Colon (tissue), 2 donors: ENCODE measurements at regions not wholly inside any gene's neighbourhood (a gene's known extent, or its start where the extent isn't known, plus 50 kb on each side); places are given as distances from the start of the nearest gene placed in this dataset.

Source experiments
- FAIRE-seq: peaks from 2 replicates; lab custom pipeline; 2012; peaks lifted over from hg19 to GRCh38; lab: Jason Lieb, UNC
- donor health status: control.
- donor health status: control.

DNA sequence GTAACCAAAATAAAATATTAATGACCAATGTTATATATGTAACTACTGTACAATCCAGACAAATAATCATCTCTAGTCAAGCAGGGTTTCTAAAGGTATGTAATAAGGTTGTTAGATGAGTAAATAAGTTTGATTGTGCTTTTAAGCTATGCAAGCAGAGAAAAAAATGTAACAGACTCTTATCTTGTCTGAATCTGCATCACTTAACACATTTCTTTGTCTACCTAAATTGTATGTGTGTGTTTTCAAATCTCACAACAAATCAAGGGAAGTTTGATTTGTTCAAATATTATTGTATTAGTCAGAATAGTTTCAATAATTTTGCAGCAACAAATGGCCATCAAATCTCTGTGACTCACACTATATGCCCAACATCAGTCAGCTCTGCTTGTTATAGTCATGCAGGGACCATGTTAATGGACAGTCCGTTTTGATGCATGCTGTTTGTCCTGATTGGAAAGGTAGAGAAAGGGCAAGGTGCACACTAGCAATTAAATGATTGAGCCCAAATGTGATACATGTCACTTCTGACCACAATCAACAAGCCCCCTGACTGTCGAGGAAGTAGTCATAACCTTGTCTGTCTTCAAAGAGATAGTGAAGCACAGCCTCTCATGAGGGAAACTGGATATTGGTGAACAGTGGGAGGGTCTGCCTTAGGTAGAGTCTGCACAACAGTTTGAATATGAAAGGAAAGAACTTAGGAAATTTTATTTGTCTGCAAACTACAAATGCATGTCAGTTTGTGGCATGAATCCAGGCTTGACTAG, 349.4 kb upstream of the SATB1 start:
- no peak for FAIRE-seq

DNA sequence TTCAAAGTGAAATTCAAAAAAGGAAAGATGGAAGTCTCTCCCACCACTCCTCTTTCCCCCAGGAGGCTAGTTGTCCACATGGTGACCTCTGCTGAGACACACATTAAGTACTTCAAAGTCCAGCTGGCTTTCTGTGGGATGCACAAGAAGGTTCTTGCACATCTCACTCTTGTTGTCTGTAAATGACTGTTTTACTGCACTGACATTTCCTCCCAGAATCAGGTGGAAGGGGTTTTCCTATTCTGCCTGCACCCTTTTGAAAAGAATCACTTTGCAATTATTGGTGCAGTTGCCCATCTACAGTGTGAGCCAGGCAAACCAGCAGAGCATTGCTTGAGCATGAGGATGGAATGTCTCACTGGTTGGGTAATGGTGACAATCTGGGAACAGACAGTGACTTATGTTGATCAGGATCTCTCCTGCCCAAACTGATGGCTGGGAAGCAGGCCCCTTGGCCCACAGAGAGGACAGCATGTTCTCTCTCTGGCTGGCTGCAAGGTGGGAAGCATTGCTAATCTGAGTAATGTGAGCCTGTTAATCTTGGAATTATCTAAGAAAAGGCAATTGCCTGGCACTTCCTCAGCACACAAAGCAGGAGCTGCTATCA, 347.7 kb upstream of the SATB1 start:
- FAIRE-seq = no peak

DNA sequence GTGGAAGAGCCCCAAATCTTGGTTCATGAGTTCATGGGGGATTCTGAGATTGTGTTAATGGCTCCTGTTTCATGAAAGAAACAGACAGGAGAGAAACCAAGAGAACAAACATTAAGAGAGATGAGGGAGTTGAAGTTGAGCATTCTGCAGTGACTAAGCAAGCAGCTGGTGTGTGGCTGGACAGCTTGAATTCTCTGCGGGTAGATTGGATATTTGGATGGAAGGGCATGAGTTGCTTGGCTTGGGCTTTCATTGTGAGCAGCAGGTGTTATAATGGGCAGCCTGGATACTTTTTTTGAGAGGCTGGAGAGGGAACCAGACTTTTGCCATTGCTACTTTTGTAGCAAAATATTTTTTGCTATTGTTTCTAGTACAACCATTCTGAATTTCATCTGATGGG, 346.8 kb upstream of the SATB1 start:
- FAIRE-seq = no peak

DNA sequence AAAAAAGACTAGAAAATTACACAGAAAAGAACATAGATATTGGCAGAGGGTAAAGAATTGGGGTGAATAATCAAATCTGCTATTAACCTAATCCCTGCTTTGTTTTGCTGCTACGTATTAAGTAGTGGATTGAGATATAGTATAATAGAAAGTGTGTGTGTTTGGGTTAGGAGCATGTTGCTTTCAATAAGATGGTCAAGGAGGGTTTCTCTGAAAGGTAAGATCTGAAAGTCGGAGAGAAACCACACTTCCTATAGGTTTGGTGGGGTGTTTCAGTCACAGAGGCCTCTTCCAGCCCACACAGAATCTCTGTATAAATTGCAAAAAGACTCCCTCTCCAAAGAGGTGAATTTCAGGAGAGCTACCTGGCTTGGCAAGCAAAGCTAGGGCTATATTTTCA, 345.7 kb upstream of the SATB1 start:
- no peak for FAIRE-seq

DNA sequence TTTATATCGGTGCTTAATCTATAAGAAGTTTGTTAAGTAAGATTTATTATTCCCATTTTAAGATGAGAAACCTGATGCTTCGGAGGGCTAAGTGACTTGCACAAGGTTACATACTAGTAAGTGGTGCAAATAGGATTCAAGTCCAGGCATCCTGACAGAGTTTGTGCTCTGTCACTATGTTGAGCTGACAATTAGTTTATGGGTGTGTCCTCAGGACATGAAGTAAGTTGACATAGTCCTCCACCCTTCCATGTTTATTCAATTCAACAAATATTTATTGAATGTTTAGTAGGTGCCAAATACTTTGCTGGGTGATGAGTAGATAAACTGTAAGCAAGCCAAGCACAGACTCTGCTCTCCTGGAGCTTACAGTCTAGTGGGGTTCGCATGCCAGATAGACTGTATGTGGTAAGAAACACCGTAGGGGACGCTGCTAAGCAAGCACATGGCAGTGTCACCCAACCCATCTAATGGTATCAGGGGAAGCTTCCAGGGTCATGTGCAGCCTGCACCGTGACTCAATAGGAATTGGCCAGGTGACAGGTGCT, 342.7 kb upstream of the SATB1 start:
- FAIRE-seq = no peak

DNA sequence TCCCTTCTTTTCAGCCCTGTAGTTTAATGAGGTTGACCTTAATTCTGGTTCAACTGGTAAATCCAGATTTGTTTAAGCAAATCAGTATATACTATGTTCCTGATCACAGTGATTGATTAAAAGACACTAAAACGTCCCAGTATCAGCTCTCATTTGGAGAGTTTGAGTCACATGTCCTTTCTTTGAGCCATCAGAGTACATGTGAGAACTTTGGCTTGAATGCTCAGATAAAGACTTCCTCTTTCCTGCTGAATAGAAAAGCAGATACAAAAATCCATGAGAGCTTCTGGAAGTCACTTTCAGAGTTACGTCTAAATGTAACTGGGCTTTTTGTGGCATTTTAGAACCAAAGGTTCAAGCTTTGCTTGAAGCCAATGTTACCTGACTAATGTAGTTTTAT, 341.8 kb upstream of the SATB1 start:
- no peak for FAIRE-seq

DNA sequence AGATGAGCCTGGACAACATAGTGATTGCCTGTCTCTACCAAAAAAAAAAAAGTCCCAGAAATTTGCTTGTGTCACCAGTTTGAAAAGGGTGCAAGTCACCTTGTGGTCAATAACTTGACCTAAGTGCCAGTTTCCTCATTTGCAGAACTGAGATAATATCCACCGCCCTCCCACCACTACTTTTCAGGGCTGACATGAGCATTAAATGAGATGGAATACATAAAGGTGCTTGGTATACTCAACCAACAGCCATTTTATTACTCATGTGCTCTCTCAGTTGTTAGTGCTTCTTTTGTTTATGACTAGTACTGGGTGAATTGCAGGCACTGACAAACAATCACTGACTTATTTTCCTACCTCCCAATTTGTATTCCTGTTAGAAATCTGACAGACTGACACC, 340.5 kb upstream of the SATB1 start:
- no peak for FAIRE-seq

DNA sequence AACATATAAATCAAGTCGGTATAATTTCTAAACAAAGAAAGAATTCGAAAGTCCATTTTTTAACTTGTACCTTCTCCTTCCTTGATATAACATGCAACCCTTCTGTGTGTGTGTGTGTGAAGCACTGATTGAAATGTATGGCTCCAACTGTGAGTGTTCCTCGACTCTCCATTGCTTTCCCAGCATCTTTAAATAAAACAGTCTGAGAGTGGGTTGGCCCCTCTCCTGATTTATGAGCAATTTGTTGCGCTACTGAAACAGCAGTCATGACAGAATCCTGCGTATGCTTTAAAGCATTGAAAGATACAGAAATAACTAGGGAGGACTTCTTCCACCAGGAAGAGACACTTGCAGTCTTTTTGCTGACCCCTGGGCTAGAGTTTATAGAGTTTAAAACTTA, 340.0 kb upstream of the SATB1 start:
- no peak for FAIRE-seq

DNA sequence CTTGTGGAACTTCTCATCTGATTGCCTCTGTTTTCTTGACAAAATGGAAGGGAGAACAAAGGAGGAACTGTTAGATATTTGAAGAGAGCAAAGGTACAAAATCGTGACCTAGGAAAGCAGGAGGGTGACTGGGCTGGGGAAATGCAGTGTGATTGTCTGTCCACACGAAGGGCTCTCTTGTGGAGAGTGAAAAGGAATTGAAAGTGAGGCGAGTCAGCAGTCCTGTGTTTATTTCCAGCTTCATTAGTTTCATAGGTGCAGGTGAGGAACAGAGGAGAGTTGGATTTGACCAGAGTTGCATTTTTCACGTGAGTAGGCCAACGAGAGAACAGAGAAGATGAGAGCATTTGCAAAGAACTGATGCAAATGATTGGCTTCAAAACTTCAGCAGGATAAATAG, 336.4 kb upstream of the SATB1 start:
- FAIRE-seq = no peak

DNA sequence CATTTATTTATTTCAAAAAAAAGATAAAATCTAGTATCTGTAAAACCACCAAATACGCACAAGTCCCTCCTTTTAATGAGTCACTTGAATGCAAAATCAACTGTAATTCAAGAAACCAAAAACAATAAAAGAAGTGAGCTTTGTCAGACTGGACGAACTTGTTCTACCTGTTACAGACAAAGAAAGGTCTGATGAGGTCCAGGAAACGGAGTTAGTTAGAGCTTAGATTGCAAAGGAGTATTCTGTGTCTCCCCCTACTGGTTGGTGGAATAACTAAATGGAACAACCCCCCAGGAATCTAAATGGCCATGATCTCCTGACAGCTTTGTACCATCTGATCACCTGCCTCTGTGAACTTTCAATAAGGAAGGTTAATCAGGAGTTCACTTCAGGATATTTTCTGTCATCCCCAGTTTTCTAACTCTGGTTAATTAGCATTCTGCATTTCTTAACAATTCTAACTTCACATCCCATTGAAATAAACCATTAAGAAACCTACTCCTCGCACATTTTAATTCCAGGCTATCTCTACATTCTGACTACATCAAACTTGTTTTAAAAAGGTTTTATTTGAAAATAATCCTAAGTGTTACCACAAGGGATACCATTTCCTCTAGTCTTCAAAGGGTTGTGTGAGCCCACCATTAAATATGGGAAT, 333.0 kb upstream of the SATB1 start:
- FAIRE-seq = peak; percentile 95

DNA sequence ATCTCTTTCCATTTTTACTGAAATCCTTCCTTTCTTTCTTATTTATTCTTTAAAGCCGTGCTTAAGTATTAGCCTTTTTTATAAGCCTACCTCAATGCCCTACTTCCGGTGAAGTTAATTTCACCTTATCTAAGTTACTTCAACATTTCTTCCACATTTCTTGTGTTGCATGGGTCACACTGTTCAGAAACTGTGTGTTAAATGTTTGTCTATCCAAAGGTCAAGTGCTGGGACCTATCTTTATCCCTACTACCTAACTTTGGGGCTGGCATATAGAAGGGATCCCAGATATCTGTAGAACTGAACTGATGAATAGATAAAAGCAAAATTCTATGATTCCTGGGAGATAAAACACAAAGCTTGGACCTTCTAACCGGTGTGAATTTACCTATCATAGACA, 332.3 kb upstream of the SATB1 start:
- no peak for FAIRE-seq

DNA sequence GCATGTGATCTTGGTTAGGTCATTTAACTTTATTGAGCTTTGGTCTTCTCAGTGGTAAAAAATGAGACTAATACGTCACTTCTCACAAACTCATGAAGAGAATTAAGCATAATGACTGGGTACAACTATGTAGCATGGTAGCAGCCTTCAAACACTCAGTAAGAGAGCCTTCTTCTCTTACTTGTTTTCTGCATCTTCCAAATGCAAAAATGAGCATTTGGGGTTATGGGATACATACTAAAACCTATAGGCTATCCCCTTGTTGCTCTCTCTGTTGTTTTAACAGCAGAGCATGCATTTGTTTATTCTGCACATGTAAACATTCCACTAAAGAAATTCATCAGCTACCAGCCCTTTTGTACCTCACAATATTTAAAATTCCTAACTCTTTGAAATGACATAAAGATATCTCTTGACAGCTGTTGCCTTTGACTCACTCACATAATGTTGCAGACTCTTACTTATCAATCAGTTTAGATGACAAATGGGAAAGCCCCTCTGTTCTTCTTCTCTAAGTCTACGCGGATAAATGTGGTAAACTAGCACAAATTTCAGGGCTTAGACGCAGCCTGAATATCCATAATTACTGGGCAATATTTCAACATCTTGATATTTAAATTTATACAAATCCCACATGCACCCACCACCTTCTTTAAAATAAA, 327.3 kb upstream of the SATB1 start:
- FAIRE-seq = no peak

DNA sequence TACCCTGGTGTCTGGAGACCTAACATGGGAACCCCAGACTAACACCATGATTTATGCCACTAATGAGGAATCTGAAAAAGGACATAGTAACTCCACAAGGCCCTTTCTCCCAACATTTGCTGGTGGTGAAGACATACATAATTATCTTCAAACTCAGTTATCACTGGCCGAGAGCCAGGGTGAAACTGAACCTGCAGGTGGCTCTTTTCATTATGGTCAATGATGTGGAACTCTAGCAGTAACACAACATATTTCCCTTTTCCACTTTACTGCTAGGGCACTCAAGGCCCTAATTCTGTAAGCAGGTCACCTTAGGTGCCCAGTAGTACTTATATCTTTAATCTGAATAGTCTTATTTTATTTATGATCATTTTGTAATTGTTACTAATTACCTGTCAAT, 326.4 kb upstream of the SATB1 start:
- FAIRE-seq = no peak

DNA sequence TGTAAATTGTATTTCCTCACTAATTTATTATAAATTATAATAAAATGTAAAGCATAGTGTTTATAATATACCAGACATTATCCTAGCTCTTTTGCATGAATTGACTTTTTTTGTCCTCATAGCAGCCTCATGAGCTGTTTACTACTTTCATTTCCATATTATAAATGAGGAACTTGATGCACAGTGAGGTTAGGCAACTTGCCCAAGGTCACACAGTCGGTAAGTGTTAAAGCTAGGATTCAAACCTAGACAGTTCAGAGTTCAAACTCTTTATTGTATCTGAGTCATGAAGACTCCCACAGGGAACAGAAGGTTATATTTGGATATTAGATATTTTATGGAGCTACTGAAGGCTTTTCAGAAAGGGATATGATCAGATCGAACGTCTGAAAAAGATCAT, 322.2 kb upstream of the SATB1 start:
- FAIRE-seq = peak; percentile 49

DNA sequence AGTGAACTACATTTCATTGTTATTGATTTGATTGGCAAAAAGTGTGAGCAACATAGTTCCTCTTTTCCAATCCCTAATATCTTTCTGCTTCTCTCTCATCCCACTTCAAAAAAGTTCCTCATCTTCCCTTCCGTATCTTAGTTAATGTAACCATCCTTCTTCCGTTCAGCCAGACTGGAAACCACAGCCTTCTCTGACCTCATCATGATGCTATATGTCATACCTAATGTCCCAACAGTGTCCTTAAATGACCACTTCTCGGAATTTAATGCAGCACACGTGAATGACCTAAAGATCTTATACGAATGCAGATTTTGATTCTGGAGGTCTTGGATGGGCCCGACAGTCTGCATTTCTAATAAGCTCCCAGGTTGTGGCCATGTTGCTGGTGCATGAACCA, 320.3 kb upstream of the SATB1 start:
- no peak for FAIRE-seq

DNA sequence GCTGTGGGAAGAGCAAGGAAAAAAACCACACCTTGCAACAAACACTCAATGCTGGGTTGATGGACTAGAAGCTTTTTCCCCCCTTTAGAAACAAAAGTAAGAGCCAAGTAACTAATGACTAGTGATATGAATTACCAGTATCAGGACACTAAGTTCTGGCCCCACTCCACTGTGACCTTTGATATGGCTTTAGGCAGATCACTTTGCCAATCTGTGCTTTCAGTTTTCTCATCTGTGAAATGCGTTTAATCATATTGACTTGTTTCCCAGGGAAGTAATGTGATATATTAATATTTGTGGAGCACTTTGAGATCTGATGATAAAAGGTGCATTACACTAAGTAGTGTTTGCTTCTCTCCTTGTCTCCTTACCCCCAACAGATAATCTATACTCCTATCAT, 319.3 kb upstream of the SATB1 start:
- FAIRE-seq = no peak

DNA sequence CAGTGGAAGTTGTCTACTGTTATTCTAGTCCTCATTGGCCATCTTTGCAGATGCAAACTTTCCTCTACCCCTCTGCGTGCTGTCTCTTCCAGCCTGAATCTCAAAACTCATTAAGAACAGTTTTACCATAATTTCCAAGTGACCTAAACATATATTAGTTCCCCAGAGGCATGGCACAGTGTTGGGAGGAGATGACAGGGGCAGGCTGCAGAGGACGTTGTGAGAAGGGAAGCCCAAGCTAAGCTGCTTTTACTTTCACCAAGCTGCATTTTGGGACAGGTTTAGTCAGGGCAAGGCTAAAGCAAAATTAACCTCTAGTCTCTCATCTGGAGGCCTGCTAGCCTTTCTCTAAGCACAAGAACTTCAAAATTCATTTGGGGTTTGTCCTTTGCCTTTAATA, 318.6 kb upstream of the SATB1 start:
- FAIRE-seq = no peak

DNA sequence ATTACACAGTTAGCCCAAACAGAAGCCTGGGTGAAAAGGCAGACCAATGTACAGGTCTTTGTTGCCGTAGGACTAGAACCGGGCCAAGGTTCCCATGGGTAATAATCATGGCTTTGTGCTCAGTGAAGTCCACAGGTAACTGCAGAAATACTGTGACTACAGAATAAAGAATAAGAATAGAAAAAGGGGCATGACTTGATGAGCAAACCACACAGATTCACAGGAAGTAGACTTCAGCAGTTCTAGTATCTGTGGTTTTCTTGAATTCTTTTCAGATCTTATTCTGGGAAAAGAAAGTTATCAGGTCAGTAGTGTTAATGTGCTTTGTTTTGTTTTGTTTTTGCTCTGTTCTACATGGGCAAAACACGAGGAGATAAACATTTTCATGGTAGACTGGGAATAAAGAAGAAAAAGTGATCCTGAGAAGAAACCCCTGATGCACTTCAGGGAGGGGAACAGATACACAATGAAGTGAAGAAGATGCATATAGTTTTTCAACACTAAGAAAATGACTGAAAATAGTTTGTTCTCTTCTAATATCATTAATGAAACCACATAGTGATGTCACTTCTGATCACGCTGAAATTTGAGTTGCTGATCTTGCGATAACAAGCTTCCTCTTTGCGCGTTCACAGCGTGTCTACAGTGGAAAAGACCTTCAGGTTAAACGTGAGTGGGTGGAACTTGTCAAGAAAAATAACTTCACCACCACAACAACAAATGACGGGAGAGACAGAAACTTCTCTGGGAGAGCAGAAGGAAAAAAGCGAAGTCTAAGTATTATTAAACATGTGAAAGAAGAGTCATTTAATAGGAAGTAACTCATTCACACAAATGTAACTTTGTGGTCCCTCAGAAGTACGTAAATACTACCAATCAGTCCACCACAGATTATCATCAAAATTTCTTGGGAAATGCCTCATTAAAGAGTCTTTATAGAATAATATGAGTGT, 315.8 kb upstream of the SATB1 start:
- FAIRE-seq = no peak

DNA sequence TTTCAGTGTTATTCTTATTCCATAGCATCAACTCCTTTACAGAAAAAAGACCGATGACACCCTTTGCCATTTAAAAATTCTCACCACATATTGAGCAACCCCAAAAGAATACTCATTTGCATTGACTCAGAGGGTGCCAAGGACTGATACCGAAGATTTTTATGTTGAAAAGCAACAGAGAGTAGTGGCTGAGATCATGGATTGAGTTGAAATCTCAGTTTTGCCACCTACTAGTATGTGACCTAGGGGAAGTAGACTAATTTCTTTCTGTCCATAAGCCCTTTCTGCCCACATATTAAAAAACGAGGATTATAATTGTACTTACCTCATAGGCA, 313.9 kb upstream of the SATB1 start:
- no peak for FAIRE-seq

DNA sequence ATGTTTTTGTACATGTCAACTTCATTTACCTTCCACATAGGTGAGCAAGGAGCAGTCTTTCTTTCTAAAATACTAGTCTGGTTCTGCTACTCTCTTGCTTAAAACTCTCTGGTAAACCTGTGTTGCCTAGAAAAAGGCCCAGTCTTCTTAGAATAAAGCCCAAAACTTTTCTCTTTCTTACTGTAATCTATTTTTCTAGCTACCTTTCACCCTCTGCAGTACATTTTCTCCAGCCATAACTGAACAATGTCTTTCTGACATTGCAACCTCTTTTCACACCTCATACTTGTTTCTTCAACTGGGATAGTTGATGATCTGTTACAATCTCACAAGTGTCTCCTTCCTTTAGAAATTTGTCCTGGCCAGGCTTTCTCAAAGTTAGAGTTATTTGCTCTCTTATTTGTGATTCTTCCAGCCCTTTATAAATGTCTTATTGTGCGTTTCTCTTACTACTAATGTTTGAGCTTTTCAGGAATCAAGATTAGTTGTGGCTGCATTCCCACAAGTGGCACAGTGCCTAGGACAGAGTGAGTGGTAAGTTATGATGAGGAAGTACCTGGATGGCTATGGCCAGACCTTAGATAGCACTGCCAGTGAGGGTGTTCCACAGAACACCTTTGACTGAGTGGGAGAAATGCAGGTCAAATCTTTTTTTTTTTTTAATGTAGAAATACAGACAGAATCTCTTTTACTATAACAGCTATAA, 313.4 kb upstream of the SATB1 start:
- FAIRE-seq = no peak

DNA sequence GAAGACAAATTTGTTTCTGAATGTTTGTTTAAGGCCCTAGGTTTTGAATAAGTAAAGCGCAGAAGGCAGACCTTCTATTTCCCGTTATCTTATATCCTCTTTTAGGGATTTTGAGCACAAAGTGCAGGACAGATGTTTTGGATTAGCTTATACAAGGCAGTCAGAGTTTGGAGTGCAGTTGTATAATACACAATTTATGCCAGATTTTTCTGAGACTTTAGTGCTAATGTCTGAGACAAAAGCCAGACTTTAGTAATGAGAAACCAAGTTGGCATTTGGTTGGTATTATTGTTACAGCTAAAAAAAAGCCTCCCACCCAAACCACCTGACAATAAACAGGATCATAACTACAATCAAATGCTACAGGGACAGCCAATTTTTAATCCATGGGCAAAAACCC, 309.9 kb upstream of the SATB1 start:
- FAIRE-seq = no peak
